ENCODE measurements at regions not wholly inside any gene's neighbourhood (a gene's known extent, or its start where the extent isn't known, plus 50 kb on each side); places are given as distances from the start of the nearest gene placed in this dataset.

GRCh38 chr5:133814152-133814551, 154.3 kb downstream of the C5orf15 start:
- Histone ChIP-seq H3K9ac (ENCODE audit: low read length) (no peak overlapping the region), H2BK5ac (ENCODE audit: low read depth, low read length, poor library complexity, severe bottlenecking) (no peak overlapping the region), H3K18ac (ENCODE audit: low read depth in 1 of 2, low read length in 2 of 2) (no peak overlapping the region), H3K4me3 (ENCODE audit: insufficient read depth in 1 of 2, low read depth in 1 of 2, low read length in 2 of 2) (no peak overlapping the region), H2BK15ac (ENCODE audit: low read depth, poor library complexity, severe bottlenecking) (no peak overlapping the region), H3K9me3 (ENCODE audit: control insufficient read depth, low read length) (no peaks in the 10 kb centered on the region), H2BK120ac (ENCODE audit: low read depth, low read length) (no peak overlapping the region), H2BK12ac (ENCODE audit: low read length in 2 of 2) (no peak overlapping the region), H3K27ac (ENCODE audit: low read length, poor library complexity, severe bottlenecking) (no peak overlapping the region), H2AK5ac (ENCODE audit: low read length, severe bottlenecking) (no peak overlapping the region), H3K4me2 (ENCODE audit: low read length, poor library complexity, severe bottlenecking) (no peak overlapping the region), H3K27me3 (ENCODE audit: control insufficient read depth in 1 of 2, insufficient read depth in 1 of 2, low read length in 2 of 2) (peaks cover 36 to 60% of the 10 kb centered on the region in 2 experiments), H3K23ac (ENCODE audit: low read length in 2 of 2) (no peak overlapping the region), H3K79me1 (replicated peaks; ENCODE audit: low read length, poor library complexity, severe bottlenecking) (no peaks in the 10 kb centered on the region), H3K4me1 (ENCODE audit: control insufficient read depth, insufficient read depth, low read depth, low read length) (no peaks in the 10 kb centered on the region), H4K8ac (ENCODE audit: low read length) (no peak overlapping the region), H4K91ac (ENCODE audit: low read length) (no peak overlapping the region), H2AFZ (ENCODE audit: low read depth, low read length) (no peak overlapping the region), H3K36me3 (ENCODE audit: control insufficient read depth in 1 of 2, insufficient read depth in 2 of 2, low read depth in 1 of 2, low read length in 2 of 2) (no peaks in the 10 kb centered on the region), H3K4ac (ENCODE audit: low read depth in 1 of 2, low read length in 2 of 2) (no peak overlapping the region), H3K14ac (ENCODE audit: low read length in 2 of 2) (no peak overlapping the region)
- WGBS: 86% methylated on average over 6 of the region's 8 CpGs
- no peak for DNase-seq

DNA sequence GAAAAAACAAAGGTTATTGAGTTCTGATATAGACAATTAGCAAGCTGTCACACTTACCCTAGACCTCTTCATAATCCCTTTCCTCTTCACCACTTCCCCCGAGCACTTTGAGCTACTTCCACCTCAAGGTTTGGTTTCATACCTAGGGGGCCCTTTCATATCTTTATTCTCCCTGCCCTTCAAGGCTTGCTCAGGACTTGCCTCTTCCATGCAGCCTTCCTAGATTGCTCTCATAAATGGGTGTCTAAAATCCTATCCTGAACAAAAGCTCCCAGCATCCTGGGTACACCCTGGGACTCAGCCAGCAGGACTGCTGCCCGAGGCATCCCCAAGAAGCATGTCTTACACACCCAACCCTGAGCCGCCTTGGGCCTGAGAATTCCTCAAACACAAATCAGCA, 157.3 kb downstream of the C5orf15 start:
- Histone ChIP-seq H3K4me2 (ENCODE audit: low read length, poor library complexity, severe bottlenecking) (no peak overlapping the region), H3K9ac (ENCODE audit: low read length) (no peak overlapping the region), H3K27me3 (ENCODE audit: control insufficient read depth in 1 of 2, insufficient read depth in 1 of 2, low read length in 2 of 2) (peaks cover 59 to 64% of the 10 kb centered on the region in 2 experiments), H2AK5ac (ENCODE audit: low read length, severe bottlenecking) (no peak overlapping the region), H2BK5ac (ENCODE audit: low read depth, low read length, poor library complexity, severe bottlenecking) (no peak overlapping the region), H3K4me1 (ENCODE audit: control insufficient read depth, insufficient read depth, low read depth, low read length) (no peaks in the 10 kb centered on the region), H3K9me3 (ENCODE audit: control insufficient read depth, low read length) (no peaks in the 10 kb centered on the region), H3K18ac (ENCODE audit: low read depth in 1 of 2, low read length in 2 of 2) (no peak overlapping the region), H2BK12ac (ENCODE audit: low read length in 2 of 2) (no peak overlapping the region), H3K14ac (ENCODE audit: low read length in 2 of 2) (no peak overlapping the region), H3K23ac (ENCODE audit: low read length in 2 of 2) (no peak overlapping the region), H3K4ac (ENCODE audit: low read depth in 1 of 2, low read length in 2 of 2) (no peak overlapping the region), H2BK15ac (ENCODE audit: low read depth, poor library complexity, severe bottlenecking) (no peak overlapping the region), H3K79me1 (replicated peaks; ENCODE audit: low read length, poor library complexity, severe bottlenecking) (no peaks in the 10 kb centered on the region), H3K4me3 (ENCODE audit: insufficient read depth in 1 of 2, low read depth in 1 of 2, low read length in 2 of 2) (no peak overlapping the region), H2BK120ac (ENCODE audit: low read depth, low read length) (no peak overlapping the region), H4K91ac (ENCODE audit: low read length) (no peak overlapping the region), H3K27ac (ENCODE audit: low read length, poor library complexity, severe bottlenecking) (no peak overlapping the region), H4K8ac (ENCODE audit: low read length) (no peak overlapping the region), H2AFZ (ENCODE audit: low read depth, low read length) (no peak overlapping the region), H3K36me3 (ENCODE audit: control insufficient read depth in 1 of 2, insufficient read depth in 2 of 2, low read depth in 1 of 2, low read length in 2 of 2) (no peaks in the 10 kb centered on the region)
- WGBS: 84% methylated on average over 3 of the region's 3 CpGs
- no peak for DNase-seq

- 75% methylated on average over 2 of the region's 2 CpGs for WGBS
Measured at GRCh38 chr5:133809801-133810200, 158.6 kb downstream of the C5orf15 start.

DNA sequence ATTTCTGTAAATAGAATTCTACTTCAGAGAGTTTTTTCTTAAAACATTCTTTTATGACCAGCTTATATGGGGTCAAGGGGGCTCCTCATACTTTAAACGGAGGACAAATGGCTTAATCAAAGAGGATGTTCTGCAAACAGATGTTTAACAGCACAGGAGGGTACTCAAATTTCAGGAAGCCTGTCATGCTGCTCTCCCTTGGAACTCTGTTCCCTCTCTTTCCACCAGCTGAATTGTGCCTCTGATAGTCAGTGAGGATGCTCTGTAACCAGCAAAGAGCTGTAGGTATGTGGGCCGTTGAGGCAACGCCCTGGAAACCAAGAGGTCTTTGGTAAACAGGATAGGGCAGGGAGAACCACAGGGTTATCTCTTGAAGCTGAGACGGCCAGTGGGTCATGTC, 161.1 kb downstream of the C5orf15 start:
- no peak overlapping the region for H2AK5ac ChIP-seq (ENCODE audit: low read length, severe bottlenecking)
- H3K79me1 ChIP-seq (replicated peaks; ENCODE audit: low read length, poor library complexity, severe bottlenecking): no peaks in the 10 kb centered on the region
- no peak overlapping the region for H4K91ac ChIP-seq (ENCODE audit: low read length)
- H3K36me3 ChIP-seq (ENCODE audit: control insufficient read depth in 1 of 2, insufficient read depth in 2 of 2, low read depth in 1 of 2, low read length in 2 of 2): no peaks in the 10 kb centered on the region
- H2BK120ac ChIP-seq (ENCODE audit: low read depth, low read length): no peak overlapping the region
- H2BK15ac ChIP-seq (ENCODE audit: low read depth, poor library complexity, severe bottlenecking): no peak overlapping the region
- WGBS: 61% methylated on average over 4 of the region's 4 CpGs
- H4K8ac ChIP-seq (ENCODE audit: low read length): no peak overlapping the region
- no peak overlapping the region for H3K23ac ChIP-seq (ENCODE audit: low read length in 2 of 2)
- no peak overlapping the region for H3K4me2 ChIP-seq (ENCODE audit: low read length, poor library complexity, severe bottlenecking)
- H3K9ac ChIP-seq (ENCODE audit: low read length): no peak overlapping the region
- peaks cover 53 to 82% of the 10 kb centered on the region in 2 experiments for H3K27me3 ChIP-seq (ENCODE audit: control insufficient read depth in 1 of 2, insufficient read depth in 1 of 2, low read length in 2 of 2)
- H3K4me3 ChIP-seq (ENCODE audit: insufficient read depth in 1 of 2, low read depth in 1 of 2, low read length in 2 of 2): no peak overlapping the region
- H3K4ac ChIP-seq (ENCODE audit: low read depth in 1 of 2, low read length in 2 of 2): no peak overlapping the region
- no peaks in the 10 kb centered on the region for H3K9me3 ChIP-seq (ENCODE audit: control insufficient read depth, low read length)
- H2BK12ac ChIP-seq (ENCODE audit: low read length in 2 of 2): no peak overlapping the region
- H3K18ac ChIP-seq (ENCODE audit: low read depth in 1 of 2, low read length in 2 of 2): no peak overlapping the region
- H2AFZ ChIP-seq (ENCODE audit: low read depth, low read length): no peak overlapping the region
- DNase-seq: no peak
- no peak overlapping the region for H3K27ac ChIP-seq (ENCODE audit: low read length, poor library complexity, severe bottlenecking)
- H3K4me1 ChIP-seq (ENCODE audit: control insufficient read depth, insufficient read depth, low read depth, low read length): no peaks in the 10 kb centered on the region
- no peak overlapping the region for H2BK5ac ChIP-seq (ENCODE audit: low read depth, low read length, poor library complexity, severe bottlenecking)
- no peak overlapping the region for H3K14ac ChIP-seq (ENCODE audit: low read length in 2 of 2)

More at GRCh38 chr5:133809801-133810200, 158.6 kb downstream of the C5orf15 start:
- H3K9ac ChIP-seq (ENCODE audit: low read length): no peak overlapping the region
- H3K9me3 ChIP-seq (ENCODE audit: control insufficient read depth, low read length): no peaks in the 10 kb centered on the region
- H3K18ac ChIP-seq (ENCODE audit: low read depth in 1 of 2, low read length in 2 of 2): no peak overlapping the region
- no peak overlapping the region for H3K23ac ChIP-seq (ENCODE audit: low read length in 2 of 2)
- H3K4ac ChIP-seq (ENCODE audit: low read depth in 1 of 2, low read length in 2 of 2): no peak overlapping the region
- no peak overlapping the region for H3K27ac ChIP-seq (ENCODE audit: low read length, poor library complexity, severe bottlenecking)
- no peak overlapping the region for H2BK5ac ChIP-seq (ENCODE audit: low read depth, low read length, poor library complexity, severe bottlenecking)
- no peaks in the 10 kb centered on the region for H3K36me3 ChIP-seq (ENCODE audit: control insufficient read depth in 1 of 2, insufficient read depth in 2 of 2, low read depth in 1 of 2, low read length in 2 of 2)
- DNase-seq: no peak
- no peak overlapping the region for H2AK5ac ChIP-seq (ENCODE audit: low read length, severe bottlenecking)
- H4K91ac ChIP-seq (ENCODE audit: low read length): no peak overlapping the region
- H2BK120ac ChIP-seq (ENCODE audit: low read depth, low read length): no peak overlapping the region
- no peak overlapping the region for H3K14ac ChIP-seq (ENCODE audit: low read length in 2 of 2)
- H3K4me2 ChIP-seq (ENCODE audit: low read length, poor library complexity, severe bottlenecking): no peak overlapping the region
- no peak overlapping the region for H2BK12ac ChIP-seq (ENCODE audit: low read length in 2 of 2)
- no peak overlapping the region for H2BK15ac ChIP-seq (ENCODE audit: low read depth, poor library complexity, severe bottlenecking)
- H3K27me3 ChIP-seq (ENCODE audit: control insufficient read depth in 1 of 2, insufficient read depth in 1 of 2, low read length in 2 of 2): peaks cover 61 to 72% of the 10 kb centered on the region in 2 experiments
- H2AFZ ChIP-seq (ENCODE audit: low read depth, low read length): no peak overlapping the region
- no peaks in the 10 kb centered on the region for H3K79me1 ChIP-seq (replicated peaks; ENCODE audit: low read length, poor library complexity, severe bottlenecking)
- no peaks in the 10 kb centered on the region for H3K4me1 ChIP-seq (ENCODE audit: control insufficient read depth, insufficient read depth, low read depth, low read length)
- no peak overlapping the region for H3K4me3 ChIP-seq (ENCODE audit: insufficient read depth in 1 of 2, low read depth in 1 of 2, low read length in 2 of 2)
- H4K8ac ChIP-seq (ENCODE audit: low read length): no peak overlapping the region
